Natural killer cell (primary cell): ENCODE measurements at regions not wholly inside any gene's neighbourhood (a gene's known extent, or its start where the extent isn't known, plus 50 kb on each side); places are given as distances from the start of the nearest gene placed in this dataset.
"Not testable (repeated sequence)": the region's sequence is repeated elsewhere in the genome, so short reads cannot be mapped to it uniquely, and the experiment has no call there.

ENCODE experiments used
- ATAC-seq, 3 donors: fragments of 150-1000 bp in 2 of 3; fragments of 200-7000 bp in 1 of 3; cut with Tn5 transposase; 1 replicate in 1 of 3; 2 replicates in 2 of 3; pipeline ENCODE4 v1.10.0; 2021; ENCODE audit warnings: mild to moderate bottlenecking in 2 of 3, moderate library complexity in 2 of 3
- DNase-seq, 2 donors: peaks; one replicate each; pipeline versions ENCODE4 v3.0.0 to v3.0.0-alpha.2; 2013 to 2021; ENCODE audit warnings: mixed read lengths in 1 of 2
- H3K27ac ChIP-seq: one replicate; pipeline ENCODE4 v1.5.1; 2013; ENCODE audit warnings: mild to moderate bottlenecking, low read length
- H3K27me3 ChIP-seq: one replicate; pipeline ENCODE4 v1.6.1; 2013; ENCODE audit warnings: low read length; ENCODE audit not compliant: control insufficient read depth, insufficient read depth
- H3K36me3 ChIP-seq: one replicate; pipeline ENCODE4 v1.6.1; 2013; ENCODE audit warnings: low read length; ENCODE audit not compliant: control insufficient read depth, insufficient read depth
- H3K4me1 ChIP-seq: one replicate; pipeline ENCODE4 v1.6.1; 2013; ENCODE audit warnings: low read length; ENCODE audit not compliant: control insufficient read depth, insufficient read depth
- H3K4me3 ChIP-seq: one replicate; pipeline ENCODE4 v1.5.1; 2013; ENCODE audit warnings: low read length
- H3K9me3 ChIP-seq: one replicate; pipeline ENCODE4 v1.6.1; 2013; ENCODE audit warnings: low read length; ENCODE audit not compliant: control insufficient read depth, insufficient read depth
- H3K27ac Mint-ChIP-seq, 2 donors: one replicate each; pipeline ENCODE4 v1.8.0; 2022; ENCODE audit warnings: mild to moderate bottlenecking in 2 of 2, mixed read lengths in 2 of 2, moderate library complexity in 1 of 2
- H3K27me3 Mint-ChIP-seq, 2 donors: one replicate each; pipeline ENCODE4 v1.8.0; 2022; ENCODE audit warnings: low read depth in 2 of 2, mixed read lengths in 2 of 2
- H3K36me3 Mint-ChIP-seq: one replicate; pipeline ENCODE4 v1.8.0; 2022; ENCODE audit warnings: mixed read lengths
- H3K4me1 Mint-ChIP-seq, 2 donors: one replicate each; pipeline ENCODE4 v1.8.0; 2022; ENCODE audit warnings: mixed read lengths in 2 of 2
- H3K4me3 Mint-ChIP-seq: one replicate; pipeline ENCODE4 v1.8.0; 2022; ENCODE audit warnings: mild to moderate bottlenecking, moderate library complexity, mixed read lengths
- H3K9me3 Mint-ChIP-seq, 2 donors: one replicate each; pipeline ENCODE4 v1.8.0; 2022; ENCODE audit warnings: mixed read lengths in 2 of 2
- WGBS: methylation state at CpG from one replicate; pipeline ENCODE4 v1.1.7; 2013; ENCODE audit warnings: missing lambda C conversion rate; ENCODE audit not compliant: insufficient coverage; 5-methylcytosine and 5-hydroxymethylcytosine counted together
- intact Hi-C: fragments of 100-400 bp; cut with micrococcal nuclease; formaldehyde crosslinking; loops from one replicate; pipeline ENCODE4 v1.14.2; 2022

DNA sequence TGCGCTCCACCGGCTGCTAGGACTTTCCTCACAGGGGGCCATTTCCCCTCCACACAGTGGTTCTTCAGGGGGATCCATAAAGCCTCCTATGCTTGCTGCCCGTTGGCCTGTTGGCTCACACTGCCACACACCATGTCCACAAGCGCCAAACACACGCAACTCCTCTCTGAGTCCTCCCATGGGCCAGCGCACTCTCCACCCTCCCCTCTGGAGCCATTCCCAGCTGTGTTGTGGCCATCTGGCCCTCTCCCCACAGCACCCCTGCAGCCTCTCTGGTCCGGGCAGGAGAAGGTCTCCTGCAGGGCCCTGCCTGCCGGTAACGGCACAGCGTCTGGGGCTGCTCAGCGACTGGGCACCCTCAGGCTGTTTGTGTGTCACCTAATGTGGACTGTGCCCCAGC lies 4473.3 kb upstream of the OR11H1 start:
- H3K36me3 Mint-ChIP-seq = peaks cover 19% of the 10 kb centered on the region

GRCh38 chr22:11055176-11055575 lies 4472.8 kb upstream of the OR11H1 start:
- H3K27ac Mint-ChIP-seq, H3K4me3 Mint-ChIP-seq, H3K36me3 ChIP-seq, DNase-seq, H3K4me1 Mint-ChIP-seq, H3K27ac ChIP-seq, ATAC-seq, intact Hi-C loops, H3K27me3 Mint-ChIP-seq, H3K4me1 ChIP-seq, H3K4me3 ChIP-seq, H3K27me3 ChIP-seq: not testable (repeated sequence)
- H3K9me3 Mint-ChIP-seq = peaks cover 8 to 26% of the 10 kb centered on the region in 2 donors
- H3K9me3 ChIP-seq = peaks cover 65% of the 10 kb centered on the region
- 84% methylated on average over 8 of the region's 8 CpGs for WGBS
- peaks cover 21% of the 10 kb centered on the region for H3K36me3 Mint-ChIP-seq

More for the DNA sequence above, 4473.3 kb upstream of the OR11H1 start:
- H3K4me3 Mint-ChIP-seq, H3K4me1 ChIP-seq, H3K36me3 ChIP-seq, DNase-seq, H3K27me3 ChIP-seq, intact Hi-C loops, H3K27ac Mint-ChIP-seq, H3K4me3 ChIP-seq, H3K4me1 Mint-ChIP-seq, H3K27me3 Mint-ChIP-seq, H3K27ac ChIP-seq: not testable (repeated sequence)
- peaks cover 8 to 23% of the 10 kb centered on the region in 2 donors for H3K9me3 Mint-ChIP-seq
- WGBS = 74% methylated on average over 10 of the region's 11 CpGs
- H3K9me3 ChIP-seq = peaks cover 66% of the 10 kb centered on the region
- peak in 2 of 3 donors; percentile 9 to 24 for ATAC-seq

GRCh38 chr22:11057955-11058547 lies 4469.9 kb upstream of the OR11H1 start:
- H3K4me1 ChIP-seq, intact Hi-C loops, H3K27ac Mint-ChIP-seq, ATAC-seq, DNase-seq, H3K4me1 Mint-ChIP-seq, H3K27me3 ChIP-seq, H3K4me3 Mint-ChIP-seq, H3K4me3 ChIP-seq, H3K27me3 Mint-ChIP-seq, H3K36me3 ChIP-seq, H3K27ac ChIP-seq: not testable (repeated sequence)
- Mint-ChIP-seq H3K36me3 (peaks cover 21% of the 10 kb centered on the region), H3K9me3 (peaks cover 9 to 37% of the 10 kb centered on the region in 2 donors)
- 76% methylated on average over 31 of the region's 39 CpGs for WGBS
- H3K9me3 ChIP-seq = peaks cover 58% of the 10 kb centered on the region

DNA sequence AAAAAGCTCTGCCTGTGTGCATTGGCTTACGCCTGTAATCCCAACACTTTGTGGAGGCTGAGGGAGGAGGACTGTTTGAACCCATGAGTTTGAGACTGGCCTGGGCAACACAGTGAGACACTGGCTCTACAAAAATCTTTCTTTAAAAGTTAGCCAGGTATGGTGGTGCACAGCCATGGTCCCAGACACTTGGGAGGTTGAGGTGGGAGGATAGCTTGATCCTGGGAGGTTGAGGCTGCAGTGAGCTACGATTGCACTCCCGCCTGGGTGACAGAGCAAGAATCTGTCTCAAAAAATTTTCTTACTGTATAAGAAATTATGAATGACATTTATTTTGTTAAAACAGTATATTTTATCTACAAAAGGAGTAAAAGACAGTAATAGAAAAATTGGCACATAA lies 4468.9 kb upstream of the OR11H1 start:
- intact Hi-C loops, H3K27me3 Mint-ChIP-seq, H3K4me1 Mint-ChIP-seq, H3K27ac Mint-ChIP-seq, H3K27me3 ChIP-seq, H3K27ac ChIP-seq, ATAC-seq, H3K4me1 ChIP-seq, DNase-seq, H3K36me3 ChIP-seq, H3K4me3 Mint-ChIP-seq, H3K4me3 ChIP-seq: not testable (repeated sequence)
- WGBS = 81% methylated on average over 3 of the region's 3 CpGs
- H3K36me3 Mint-ChIP-seq = peaks cover 21% of the 10 kb centered on the region
- H3K9me3 Mint-ChIP-seq = peaks cover 10 to 40% of the 10 kb centered on the region in 2 donors
- H3K9me3 ChIP-seq = peaks cover 52% of the 10 kb centered on the region

- H3K4me3 Mint-ChIP-seq, DNase-seq, intact Hi-C loops, H3K27me3 Mint-ChIP-seq, H3K4me1 Mint-ChIP-seq, H3K4me3 ChIP-seq, H3K27ac Mint-ChIP-seq, H3K4me1 ChIP-seq, H3K27ac ChIP-seq, ATAC-seq, H3K36me3 ChIP-seq, H3K27me3 ChIP-seq: not testable (repeated sequence)
- H3K9me3 Mint-ChIP-seq = peaks cover 18 to 44% of the 10 kb centered on the region in 2 donors
- peaks cover 10% of the 10 kb centered on the region for H3K36me3 Mint-ChIP-seq
- 66% methylated on average over 2 of the region's 2 CpGs for WGBS
- peaks cover 43% of the 10 kb centered on the region for H3K9me3 ChIP-seq
Observed at GRCh38 chr22:11060797-11061196, 4467.2 kb upstream of the OR11H1 start.

DNA sequence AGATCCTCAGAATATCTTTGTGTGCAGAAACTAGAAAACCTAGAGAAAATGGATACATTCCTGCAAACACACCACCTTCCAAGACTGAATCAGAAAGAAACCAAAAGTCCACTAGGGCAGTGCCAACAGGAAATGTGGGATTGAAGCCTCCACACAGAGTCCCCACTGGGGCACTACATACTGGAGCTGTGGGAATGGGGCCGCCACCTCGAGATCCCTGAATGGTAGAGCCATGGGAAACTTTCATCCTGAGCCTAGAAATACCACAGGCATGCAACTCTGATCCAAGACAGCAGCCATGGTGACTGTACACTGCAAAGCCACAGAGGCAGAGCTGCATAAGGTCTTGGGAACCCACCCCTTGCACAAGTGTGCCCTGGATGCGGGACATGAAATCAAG lies 4465.5 kb upstream of the OR11H1 start:
- H3K9me3 ChIP-seq = peaks cover 43% of the 10 kb centered on the region
- H3K4me3 Mint-ChIP-seq, ATAC-seq, H3K4me1 ChIP-seq, H3K36me3 ChIP-seq, H3K4me3 ChIP-seq, H3K27ac ChIP-seq, DNase-seq, H3K27ac Mint-ChIP-seq, intact Hi-C loops, H3K27me3 Mint-ChIP-seq, H3K27me3 ChIP-seq: not testable (repeated sequence)
- Mint-ChIP-seq H3K4me1 (peaks cover 0 to 11% of the 10 kb centered on the region in 2 donors), H3K36me3 (peaks cover 25% of the 10 kb centered on the region), H3K9me3 (peaks cover 24 to 53% of the 10 kb centered on the region in 2 donors)
- WGBS = 50% methylated on average over 2 of the region's 3 CpGs

- DNase-seq, H3K27ac ChIP-seq, H3K4me1 ChIP-seq, H3K4me3 Mint-ChIP-seq, H3K36me3 ChIP-seq, H3K27me3 ChIP-seq, ATAC-seq, intact Hi-C loops, H3K4me3 ChIP-seq, H3K27me3 Mint-ChIP-seq, H3K27ac Mint-ChIP-seq: not testable (repeated sequence)
- 46% methylated on average over 5 of the region's 5 CpGs for WGBS
- H3K36me3 Mint-ChIP-seq = peaks cover 31% of the 10 kb centered on the region
- peaks cover 43% of the 10 kb centered on the region for H3K9me3 ChIP-seq
- peaks cover 0 to 16% of the 10 kb centered on the region in 2 donors for H3K4me1 Mint-ChIP-seq
- H3K9me3 Mint-ChIP-seq = peaks cover 25 to 57% of the 10 kb centered on the region in 2 donors
Observed at GRCh38 chr22:11063022-11063685, 4464.8 kb upstream of the OR11H1 start.

- H3K4me3 ChIP-seq, H3K4me1 ChIP-seq, intact Hi-C loops, H3K36me3 ChIP-seq, H3K4me3 Mint-ChIP-seq, H3K27ac Mint-ChIP-seq, H3K27ac ChIP-seq, ATAC-seq, H3K27me3 ChIP-seq, DNase-seq, H3K27me3 Mint-ChIP-seq: not testable (repeated sequence)
- H3K9me3 ChIP-seq = peaks cover 40% of the 10 kb centered on the region
- peaks cover 23 to 51% of the 10 kb centered on the region in 2 donors for H3K9me3 Mint-ChIP-seq
- H3K4me1 Mint-ChIP-seq = peaks cover 0 to 16% of the 10 kb centered on the region in 2 donors
- peaks cover 25% of the 10 kb centered on the region for H3K36me3 Mint-ChIP-seq
- 72% methylated on average over 6 of the region's 6 CpGs for WGBS
Observed at GRCh38 chr22:11065210-11065609, 4462.8 kb upstream of the OR11H1 start.
